ENCODE measurements at regions not wholly inside any gene's neighbourhood (a gene's known extent, or its start where the extent isn't known, plus 50 kb on each side); places are given as distances from the start of the nearest gene placed in this dataset.

GRCh38 chr2:129653246-129653645, 326.2 kb upstream of the RAB6C start:
- TF ChIP-seq CTCF (IDR thresholded peaks at IDR 0.05) = no peak
- Histone ChIP-seq H3K9me3 (no peaks in the 10 kb centered on the region), H3K36me3 (no peaks in the 10 kb centered on the region), H3K27ac (no peak overlapping the region), H3K4me3 (no peak overlapping the region), H3K27me3 (no peaks in the 10 kb centered on the region), H3K4me1 (no peaks in the 10 kb centered on the region)
- intact Hi-C loops (cut with DNase I) = no loop called here
- ATAC-seq (no peak), DNase-seq (no peak)

- H3K27me3 ChIP-seq = no peaks in the 10 kb centered on the region
- intact Hi-C loops (cut with DNase I) = no loop called here
- no peaks in the 10 kb centered on the region for H3K9me3 ChIP-seq
- no peak overlapping the region for H3K27ac ChIP-seq
- H3K4me1 ChIP-seq = no peaks in the 10 kb centered on the region
- DNase-seq (no peak), ATAC-seq (no peak)
- no peaks in the 10 kb centered on the region for H3K36me3 ChIP-seq
- no peak for TF ChIP-seq CTCF (IDR thresholded peaks at IDR 0.05)
- no peak overlapping the region for H3K4me3 ChIP-seq
Measured at GRCh38 chr2:129654331-129654730, 325.1 kb upstream of the RAB6C start.

GRCh38 chr2:129656081-129656598, 323.3 kb upstream of the RAB6C start:
- Histone ChIP-seq H3K9me3 (no peaks in the 10 kb centered on the region), H3K27me3 (peaks cover 0 to 3% of the 10 kb centered on the region in 2 donors), H3K4me3 (no peak overlapping the region), H3K27ac (no peak overlapping the region), H3K4me1 (no peaks in the 10 kb centered on the region), H3K36me3 (no peaks in the 10 kb centered on the region)
- no peak for TF ChIP-seq CTCF (IDR thresholded peaks at IDR 0.05)
- no peak for DNase-seq
- no peak for ATAC-seq
- intact Hi-C loops (cut with DNase I) = no loop called here

GRCh38 chr2:129658430-129658829, 321.0 kb upstream of the RAB6C start:
- no peak overlapping the region for H3K4me3 ChIP-seq
- no peak for TF ChIP-seq CTCF (IDR thresholded peaks at IDR 0.05)
- no peaks in the 10 kb centered on the region for H3K9me3 ChIP-seq
- no peak overlapping the region for H3K27ac ChIP-seq
- DNase-seq (no peak), ATAC-seq (no peak)
- no peaks in the 10 kb centered on the region for H3K4me1 ChIP-seq
- no peaks in the 10 kb centered on the region for H3K36me3 ChIP-seq
- peaks cover 0 to 3% of the 10 kb centered on the region in 2 donors for H3K27me3 ChIP-seq
- intact Hi-C loops (cut with DNase I) = no loop called here

- no peak overlapping the region for H3K27ac ChIP-seq
- intact Hi-C loops (cut with DNase I) = no loop called here
- H3K4me3 ChIP-seq = no peak overlapping the region
- ATAC-seq (no peak), DNase-seq (peak in 1 of 4 donors; percentile 8)
- no peaks in the 10 kb centered on the region for H3K9me3 ChIP-seq
- TF ChIP-seq CTCF (IDR thresholded peaks at IDR 0.05) = no peak
- peaks cover 0 to 3% of the 10 kb centered on the region in 2 donors for H3K27me3 ChIP-seq
- no peaks in the 10 kb centered on the region for H3K36me3 ChIP-seq
- no peaks in the 10 kb centered on the region for H3K4me1 ChIP-seq
Measured at GRCh38 chr2:129661935-129662334, 317.5 kb upstream of the RAB6C start.
